IMR-90 (cell line): ENCODE measurements at regions not wholly inside any gene's neighbourhood (a gene's known extent, or its start where the extent isn't known, plus 50 kb on each side); places are given as distances from the start of the nearest gene placed in this dataset.

Source experiments
- ATAC-seq: fragments of 200-7000 bp; cut with Tn5 transposase; 2 replicates; pipeline ENCODE4 v1.9.1; 2020; ENCODE audit warnings: low read depth, mild to moderate bottlenecking, moderate library complexity
- BruUV-seq: library from RNA; stranded (reverse); fragments of 400-500 nt; replicated peaks from 2 replicates; lab custom pipeline; 2021; lab: Mats Ljungman, UMichigan
- CTCF ChIA-PET: fragments of 300-600 bp; formaldehyde crosslinking; extraction: SDS; loops from one replicate; lab custom pipeline; 2021; ENCODE audit warnings: antibody characterized with exemption; lab: Yijun Ruan, JAX
- POLR2A ChIA-PET: fragments of 300-600 bp; sonication (Branson Sonifier 250); formaldehyde crosslinking; loops from one replicate; lab custom pipeline; 2022; ENCODE audit warnings: antibody characterized with exemption; ENCODE audit not compliant: unreplicated experiment; lab: Charles Lee
- DNase-seq: peaks from one replicate; pipeline ENCODE4 v3.0.0; 2013
- H2AFZ ChIP-seq: replicated peaks from 2 replicates; pipeline ENCODE3; 2013; ENCODE audit warnings: low read length, mild to moderate bottlenecking; ENCODE audit not compliant: poor library complexity
- H2AK5ac ChIP-seq: 2 replicates; pipeline ENCODE4 v1.6.1; 2013; ENCODE audit warnings: low read depth, low read length, inconsistent platforms
- H2AK9ac ChIP-seq: replicated peaks from 2 replicates; pipeline ENCODE3; 2013; ENCODE audit warnings: mild to moderate bottlenecking, low read depth, low read length, moderate library complexity; ENCODE audit not compliant: poor library complexity
- H2BK120ac ChIP-seq: 2 replicates; pipeline ENCODE4 v1.6.1; 2013; ENCODE audit warnings: low read depth, low read length, inconsistent platforms
- H2BK15ac ChIP-seq: 3 replicates; pipeline ENCODE4 v1.6.1; 2013; ENCODE audit warnings: low read depth, low read length, inconsistent platforms
- H2BK20ac ChIP-seq: 2 replicates; pipeline ENCODE4 v1.6.1; 2013; ENCODE audit warnings: low read depth, mild to moderate bottlenecking, inconsistent platforms, low read length, moderate library complexity
- H2BK5ac ChIP-seq: 2 replicates; pipeline ENCODE4 v1.6.1; 2013; ENCODE audit warnings: mild to moderate bottlenecking, low read depth, low read length, inconsistent platforms; ENCODE audit not compliant: poor library complexity, severe bottlenecking
- H3K14ac ChIP-seq: replicated peaks from 2 replicates; pipeline ENCODE4 v1.6.1; 2013; ENCODE audit warnings: low read depth, low read length, inconsistent platforms
- H3K18ac ChIP-seq: 2 replicates; pipeline ENCODE4 v1.6.1; 2013; ENCODE audit warnings: low read depth, low read length, control low read depth
- H3K23ac ChIP-seq: 2 replicates; pipeline ENCODE4 v1.6.1; 2013; ENCODE audit warnings: low read depth, low read length, inconsistent platforms
- H3K27ac ChIP-seq: 2 replicates; pipeline ENCODE4 v1.5.1; 2013; ENCODE audit warnings: mild to moderate bottlenecking, control low read depth, low read length; ENCODE audit not compliant: insufficient read depth
- H3K27me3 ChIP-seq: 2 replicates; pipeline ENCODE4 v1.6.1; 2013; ENCODE audit warnings: low read length; ENCODE audit not compliant: control insufficient read depth, insufficient read depth
- H3K36me3 ChIP-seq: 2 replicates; pipeline ENCODE4 v1.6.1; 2013; ENCODE audit warnings: low read length, mixed read lengths; ENCODE audit not compliant: control insufficient read depth, insufficient read depth
- H3K4ac ChIP-seq: 2 replicates; pipeline ENCODE4 v1.6.1; 2013; ENCODE audit warnings: low read depth, low read length, inconsistent platforms
- H3K4me1 ChIP-seq: 2 replicates; pipeline ENCODE4 v1.6.1; 2013; ENCODE audit warnings: low read length, mixed read lengths; ENCODE audit not compliant: control insufficient read depth, insufficient read depth
- H3K4me2 ChIP-seq: 2 replicates; pipeline ENCODE4 v1.6.1; 2013; ENCODE audit warnings: low read depth, mild to moderate bottlenecking, control low read depth, low read length, moderate library complexity
- H3K4me3 ChIP-seq: 2 replicates; pipeline ENCODE4 v1.5.1; 2013; ENCODE audit warnings: low read depth, mild to moderate bottlenecking, control low read depth, low read length, moderate library complexity; ENCODE audit not compliant: insufficient read depth
- H3K56ac ChIP-seq: 2 replicates; pipeline ENCODE4 v1.6.1; 2013; ENCODE audit warnings: low read length, inconsistent platforms; ENCODE audit not compliant: insufficient read depth; ENCODE audit errors: extremely low read depth
- H3K79me1 ChIP-seq, 2 experiments: 2 replicates each; pipeline ENCODE4 v1.6.1; 2013; ENCODE audit warnings: low read length in 2 of 2, inconsistent platforms in 1 of 2, low read depth in 1 of 2
- H3K9ac ChIP-seq: 2 replicates; pipeline ENCODE4 v1.6.1; 2013; ENCODE audit warnings: low read depth, low read length, control low read depth
- H3K9me1 ChIP-seq: 2 replicates; pipeline ENCODE4 v1.6.1; 2013; ENCODE audit warnings: low read length, inconsistent platforms; ENCODE audit not compliant: insufficient read depth
- H3K9me3 ChIP-seq: 2 replicates; pipeline ENCODE4 v1.6.1; 2013; ENCODE audit warnings: low read length; ENCODE audit not compliant: control insufficient read depth, insufficient read depth
- H4K20me1 ChIP-seq: 2 replicates; pipeline ENCODE4 v1.6.1; 2013; ENCODE audit warnings: low read length, inconsistent platforms; ENCODE audit not compliant: insufficient read depth
- H4K5ac ChIP-seq: 2 replicates; pipeline ENCODE4 v1.6.1; 2013; ENCODE audit warnings: mild to moderate bottlenecking, low read depth, low read length, control low read depth
- H4K8ac ChIP-seq, 2 experiments: 2 replicates each; pipeline ENCODE4 v1.6.1; 2013; ENCODE audit warnings: low read depth in 2 of 2, low read length in 2 of 2, control low read depth in 1 of 2, inconsistent platforms in 1 of 2
- H4K91ac ChIP-seq: 2 replicates; pipeline ENCODE4 v1.6.1; 2013; ENCODE audit warnings: low read depth, low read length, inconsistent platforms; ENCODE audit not compliant: insufficient read depth
- BHLHE40 ChIP-seq: fragments of 150-350 bp; IDR thresholded peaks from 2 replicates; pipeline ENCODE4 v1.6.1; 2016; ENCODE audit warnings: mild to moderate bottlenecking, low read depth, low read length
- CEBPB ChIP-seq: IDR thresholded peaks from 2 replicates; pipeline ENCODE4 v1.6.1; 2012; ENCODE audit warnings: low read depth, low read length, improper control_type of control experiment
- CHD1 ChIP-seq: IDR thresholded peaks from 2 replicates; pipeline ENCODE4 v1.6.1; 2012; ENCODE audit warnings: low read depth, low read length, improper control_type of control experiment
- FOS ChIP-seq: fragments of 150-350 bp; IDR thresholded peaks from 2 replicates; pipeline ENCODE4 v1.6.1; 2016; ENCODE audit warnings: low read depth, low read length
- MAFK ChIP-seq: IDR thresholded peaks from 2 replicates; pipeline ENCODE4 v1.6.1; 2012; ENCODE audit warnings: low read depth, low read length, improper control_type of control experiment
- MAZ ChIP-seq: IDR thresholded peaks from 2 replicates; pipeline ENCODE4 v1.6.1; 2012; ENCODE audit warnings: low read depth, mild to moderate bottlenecking, low read length, improper control_type of control experiment, moderate library complexity, borderline replicate concordance
- MXI1 ChIP-seq: IDR thresholded peaks from 2 replicates; pipeline ENCODE4 v1.6.1; 2012; ENCODE audit warnings: low read depth, mild to moderate bottlenecking, low read length, moderate library complexity, borderline replicate concordance
- NFE2L2 ChIP-seq: fragments of 150-350 bp; IDR thresholded peaks from 2 replicates; pipeline ENCODE4 v1.6.1; 2016; ENCODE audit warnings: low read depth, mild to moderate bottlenecking, low read length
- POLR2A ChIP-seq: IDR thresholded peaks from 2 replicates; pipeline ENCODE4 v1.6.1; 2012; ENCODE audit warnings: mild to moderate bottlenecking, low read depth, low read length
- RAD21 ChIP-seq: IDR thresholded peaks from 2 replicates; pipeline ENCODE4 v1.6.1; 2012; ENCODE audit warnings: low read length, improper control_type of control experiment
- RCOR1 ChIP-seq: IDR thresholded peaks from 2 replicates; pipeline ENCODE4 v1.6.1; 2012; ENCODE audit warnings: mild to moderate bottlenecking, low read length, improper control_type of control experiment; ENCODE audit not compliant: insufficient replicate concordance
- RFX5 ChIP-seq: IDR thresholded peaks from 2 replicates; pipeline ENCODE4 v1.8.0; 2012; ENCODE audit warnings: low read depth, mild to moderate bottlenecking, low read length, moderate library complexity
- SMC3 ChIP-seq: fragments of 150-350 bp; IDR thresholded peaks from 2 replicates; pipeline ENCODE4 v1.6.1; 2016; ENCODE audit warnings: low read depth, mild to moderate bottlenecking, antibody characterized with exemption, low read length, moderate library complexity
- WGBS, 2 experiments: methylation state at CpG; one replicate each; pipeline versions ENCODE4 v1.1.5 to v1.1.7; 2013; ENCODE audit warnings: missing lambda C conversion rate in 2 of 2; ENCODE audit not compliant: insufficient read length in 1 of 2; ENCODE audit errors: extremely low coverage in 2 of 2; 5-methylcytosine and 5-hydroxymethylcytosine counted together
- dilution Hi-C: fragments of 300-500 bp; cut with HindIII; formaldehyde crosslinking; loops from one replicate; pipeline ENCODE4 v1.14.3; 2018; ENCODE audit warnings: low sequenced_read_pairs; ENCODE audit not compliant: unreplicated experiment
- in situ Hi-C: fragments of 300-500 bp; cut with MboI; formaldehyde crosslinking; loops from 3 replicates; pipeline ENCODE4 v1.14.3; 2019; ENCODE audit warnings: low sequenced_read_pairs, inconsistent platforms, mixed read lengths
- intact Hi-C: fragments of 100-400 bp; cut with micrococcal nuclease; formaldehyde crosslinking; loops from 2 replicates; pipeline ENCODE4 v1.10.0; 2022
- TF ChIP-seq, protein P1 (sequence below): fragments of 150-350 bp; IDR thresholded peaks from 2 replicates; pipeline ENCODE4 v1.6.1; 2017; ENCODE audit warnings: mild to moderate bottlenecking, antibody characterized with exemption, low read length, low read depth
- TF ChIP-seq, protein P2 (sequence below): conservative IDR thresholded peaks from 2 replicates; pipeline ENCODE4 v1.5.1; 2012; ENCODE audit warnings: mild to moderate bottlenecking, low read depth, low read length, improper control_type of control experiment
- TF ChIP-seq, protein P3 (sequence below): fragments of 150-350 bp; IDR thresholded peaks from 2 replicates; pipeline ENCODE4 v1.6.1; 2016; ENCODE audit warnings: low read depth, mild to moderate bottlenecking, low read length, moderate library complexity, borderline replicate concordance

GRCh38 chr5:166341740-166342337, 1949.6 kb upstream of the WWC1 start:
- no TSS peak for BruUV-seq
- H3K27me3 ChIP-seq = no peaks in the 10 kb centered on the region
- H2BK120ac ChIP-seq = no peak overlapping the region
- H3K4me2 ChIP-seq = no peak overlapping the region
- no peak overlapping the region for H3K27ac ChIP-seq
- ATAC-seq (no peak), DNase-seq (no peak)
- ChIA-PET CTCF (interaction anchor here (0.5 kb wide), 1 partner anchor 19 kb away, joined by 3 read pairs; no protein-coding TSS in a partner anchor), POLR2A (no interaction called here)
- H2BK15ac ChIP-seq = no peak overlapping the region
- no CpG with 5 or more reads among the region's 5 CpGs for WGBS, 2 experiments
- H3K4me3 ChIP-seq = no peak overlapping the region
- no peak overlapping the region for H3K14ac ChIP-seq
- no peak overlapping the region for H2AK9ac ChIP-seq
- H4K91ac ChIP-seq = no peak overlapping the region
- H4K8ac ChIP-seq = no peak overlapping the region
- H2AK5ac ChIP-seq = no peak overlapping the region
- no peaks in the 10 kb centered on the region for H3K79me1 ChIP-seq
- in situ Hi-C loops = no loop called here
- H3K9me1 ChIP-seq = no peaks in the 10 kb centered on the region
- no peak overlapping the region for H2BK5ac ChIP-seq
- H4K20me1 ChIP-seq = no peaks in the 10 kb centered on the region
- H4K5ac ChIP-seq = no peak overlapping the region
- no peak overlapping the region for H2BK20ac ChIP-seq
- H3K9ac ChIP-seq = no peak overlapping the region
- no peak overlapping the region for H3K18ac ChIP-seq
- no peak overlapping the region for H3K23ac ChIP-seq
- no peak overlapping the region for H3K56ac ChIP-seq
- H3K4me1 ChIP-seq = no peaks in the 10 kb centered on the region
- peaks cover 8% of the 10 kb centered on the region for H3K9me3 ChIP-seq
- intact Hi-C loops = no loop called here
- H3K4ac ChIP-seq = no peak overlapping the region
- H3K36me3 ChIP-seq = no peaks in the 10 kb centered on the region
- TF ChIP-seq, protein P1, sequence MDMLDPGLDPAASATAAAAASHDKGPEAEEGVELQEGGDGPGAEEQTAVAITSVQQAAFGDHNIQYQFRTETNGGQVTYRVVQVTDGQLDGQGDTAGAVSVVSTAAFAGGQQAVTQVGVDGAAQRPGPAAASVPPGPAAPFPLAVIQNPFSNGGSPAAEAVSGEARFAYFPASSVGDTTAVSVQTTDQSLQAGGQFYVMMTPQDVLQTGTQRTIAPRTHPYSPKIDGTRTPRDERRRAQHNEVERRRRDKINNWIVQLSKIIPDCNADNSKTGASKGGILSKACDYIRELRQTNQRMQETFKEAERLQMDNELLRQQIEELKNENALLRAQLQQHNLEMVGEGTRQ = no peak
- TF ChIP-seq CHD1 (no peak), NFE2L2 (no peak), MAZ (no peak), RFX5 (no peak), BHLHE40 (no peak), MAFK (no peak), CEBPB (no peak), POLR2A (no peak), FOS (no peak), RCOR1 (no peak), SMC3 (no peak), RAD21 (no peak), MXI1 (no peak)
- TF ChIP-seq, protein P2, sequence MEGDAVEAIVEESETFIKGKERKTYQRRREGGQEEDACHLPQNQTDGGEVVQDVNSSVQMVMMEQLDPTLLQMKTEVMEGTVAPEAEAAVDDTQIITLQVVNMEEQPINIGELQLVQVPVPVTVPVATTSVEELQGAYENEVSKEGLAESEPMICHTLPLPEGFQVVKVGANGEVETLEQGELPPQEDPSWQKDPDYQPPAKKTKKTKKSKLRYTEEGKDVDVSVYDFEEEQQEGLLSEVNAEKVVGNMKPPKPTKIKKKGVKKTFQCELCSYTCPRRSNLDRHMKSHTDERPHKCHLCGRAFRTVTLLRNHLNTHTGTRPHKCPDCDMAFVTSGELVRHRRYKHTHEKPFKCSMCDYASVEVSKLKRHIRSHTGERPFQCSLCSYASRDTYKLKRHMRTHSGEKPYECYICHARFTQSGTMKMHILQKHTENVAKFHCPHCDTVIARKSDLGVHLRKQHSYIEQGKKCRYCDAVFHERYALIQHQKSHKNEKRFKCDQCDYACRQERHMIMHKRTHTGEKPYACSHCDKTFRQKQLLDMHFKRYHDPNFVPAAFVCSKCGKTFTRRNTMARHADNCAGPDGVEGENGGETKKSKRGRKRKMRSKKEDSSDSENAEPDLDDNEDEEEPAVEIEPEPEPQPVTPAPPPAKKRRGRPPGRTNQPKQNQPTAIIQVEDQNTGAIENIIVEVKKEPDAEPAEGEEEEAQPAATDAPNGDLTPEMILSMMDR = no peak
- TF ChIP-seq, protein P3, sequence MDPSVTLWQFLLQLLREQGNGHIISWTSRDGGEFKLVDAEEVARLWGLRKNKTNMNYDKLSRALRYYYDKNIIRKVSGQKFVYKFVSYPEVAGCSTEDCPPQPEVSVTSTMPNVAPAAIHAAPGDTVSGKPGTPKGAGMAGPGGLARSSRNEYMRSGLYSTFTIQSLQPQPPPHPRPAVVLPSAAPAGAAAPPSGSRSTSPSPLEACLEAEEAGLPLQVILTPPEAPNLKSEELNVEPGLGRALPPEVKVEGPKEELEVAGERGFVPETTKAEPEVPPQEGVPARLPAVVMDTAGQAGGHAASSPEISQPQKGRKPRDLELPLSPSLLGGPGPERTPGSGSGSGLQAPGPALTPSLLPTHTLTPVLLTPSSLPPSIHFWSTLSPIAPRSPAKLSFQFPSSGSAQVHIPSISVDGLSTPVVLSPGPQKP = no peak
- no peak overlapping the region for H2AFZ ChIP-seq
- dilution Hi-C loops = no loop called here
